K562 (cell line): ENCODE measurements at regions not wholly inside any gene's neighbourhood (a gene's known extent, or its start where the extent isn't known, plus 50 kb on each side); places are given as distances from the start of the nearest gene placed in this dataset.

Source experiments
- CHD1 ChIP-seq: fragments of 200-600 bp; sonication (generic); IDR thresholded peaks from one replicate; pipeline ENCODE4 v1.6.1; 2012; ENCODE audit warnings: mild to moderate bottlenecking, moderate library complexity, low read length, inconsistent platforms
- GABPB2 ChIP-seq: fragments of 250-450 bp; sonication (Bioruptor Pico); conservative IDR thresholded peaks from 2 replicates; pipeline ENCODE4 v1.5.1; 2021; ENCODE audit warnings: mild to moderate bottlenecking
- HDGF ChIP-seq: fragments of 450-650 bp; IDR thresholded peaks from 2 replicates; pipeline ENCODE4 v1.6.1; 2016
- HNRNPLL ChIP-seq: fragments of 200-400 bp; formaldehyde crosslinking; IDR thresholded peaks from 2 replicates; pipeline ENCODE4 v1.6.1; 2017; ENCODE audit warnings: low read length, low read depth, mild to moderate bottlenecking; ENCODE audit not compliant: poor library complexity, severe bottlenecking
- KDM5B ChIP-seq: fragments of 200-600 bp; sonication (generic); IDR thresholded peaks from 2 replicates; pipeline ENCODE4 v1.6.1; 2012; ENCODE audit warnings: low read depth, mild to moderate bottlenecking, moderate library complexity, low read length, control low read depth, inconsistent platforms; ENCODE audit not compliant: insufficient replicate concordance
- RB1 ChIP-seq: fragments of 450-650 bp; IDR thresholded peaks from 2 replicates; pipeline ENCODE4 v1.6.1; 2017; ENCODE audit warnings: low read depth, mild to moderate bottlenecking
- SMARCE1 ChIP-seq: fragments of 450-650 bp; IDR thresholded peaks from 2 replicates; pipeline ENCODE4 v1.7.1; 2016; ENCODE audit warnings: mild to moderate bottlenecking
- TRIM28 ChIP-seq: fragments of 450-650 bp; IDR thresholded peaks from 2 replicates; pipeline ENCODE4 v1.6.1; 2017
- ZNF354B ChIP-seq: fragments of 250-450 bp; sonication (Bioruptor Pico); IDR thresholded peaks from 2 replicates; pipeline ENCODE4 v1.4.0; 2020
- TF ChIP-seq, protein P1 (sequence below): fragments of 200-800 bp; sonication (Bioruptor generic); IDR thresholded peaks from 2 replicates; pipeline ENCODE4 v1.6.1; 2016; ENCODE audit warnings: missing genetic modification characterization, missing compliant biosample characterization

DNA sequence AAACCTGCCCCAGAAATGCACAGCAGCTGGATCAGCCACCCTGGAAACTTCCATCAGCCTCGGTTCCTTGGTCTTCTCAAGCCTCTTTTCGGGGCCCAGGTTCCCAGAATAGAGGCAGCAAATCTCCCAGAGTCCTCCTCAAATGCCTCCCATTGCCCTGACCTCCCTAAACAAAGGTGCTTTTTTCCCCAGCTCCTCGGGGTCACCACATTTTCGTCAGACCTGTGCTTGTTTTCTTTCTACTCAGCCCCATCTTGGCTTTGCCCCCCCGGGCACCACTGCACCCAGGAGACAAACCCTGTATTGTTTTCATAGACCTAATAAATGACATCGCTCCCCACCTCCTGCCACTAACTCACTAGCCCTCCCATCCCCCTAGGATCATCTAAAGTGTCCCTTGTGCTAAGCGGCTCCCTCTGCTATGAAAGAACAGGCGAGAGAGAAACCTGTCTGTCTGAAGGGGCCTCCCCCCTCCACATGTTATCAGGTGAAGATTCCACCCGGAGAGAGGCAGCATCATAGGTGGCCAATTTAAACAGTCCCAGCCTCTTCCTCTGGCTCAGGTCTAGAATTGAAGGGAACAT lies 451.1 kb downstream of the SOX9 start (continued):
- no peak for TF ChIP-seq RB1
- no peak for TF ChIP-seq HDGF
- no peak for TF ChIP-seq ZNF354B (CRISPR knock-in tag)
- no peak for TF ChIP-seq TRIM28
- no peak for TF ChIP-seq GABPB2 (CRISPR knock-in tag)
- TF ChIP-seq HNRNPLL = no peak
- TF ChIP-seq SMARCE1 = no peak
- TF ChIP-seq KDM5B = no peak
- TF ChIP-seq CHD1 = no peak
- TF ChIP-seq, protein P1, sequence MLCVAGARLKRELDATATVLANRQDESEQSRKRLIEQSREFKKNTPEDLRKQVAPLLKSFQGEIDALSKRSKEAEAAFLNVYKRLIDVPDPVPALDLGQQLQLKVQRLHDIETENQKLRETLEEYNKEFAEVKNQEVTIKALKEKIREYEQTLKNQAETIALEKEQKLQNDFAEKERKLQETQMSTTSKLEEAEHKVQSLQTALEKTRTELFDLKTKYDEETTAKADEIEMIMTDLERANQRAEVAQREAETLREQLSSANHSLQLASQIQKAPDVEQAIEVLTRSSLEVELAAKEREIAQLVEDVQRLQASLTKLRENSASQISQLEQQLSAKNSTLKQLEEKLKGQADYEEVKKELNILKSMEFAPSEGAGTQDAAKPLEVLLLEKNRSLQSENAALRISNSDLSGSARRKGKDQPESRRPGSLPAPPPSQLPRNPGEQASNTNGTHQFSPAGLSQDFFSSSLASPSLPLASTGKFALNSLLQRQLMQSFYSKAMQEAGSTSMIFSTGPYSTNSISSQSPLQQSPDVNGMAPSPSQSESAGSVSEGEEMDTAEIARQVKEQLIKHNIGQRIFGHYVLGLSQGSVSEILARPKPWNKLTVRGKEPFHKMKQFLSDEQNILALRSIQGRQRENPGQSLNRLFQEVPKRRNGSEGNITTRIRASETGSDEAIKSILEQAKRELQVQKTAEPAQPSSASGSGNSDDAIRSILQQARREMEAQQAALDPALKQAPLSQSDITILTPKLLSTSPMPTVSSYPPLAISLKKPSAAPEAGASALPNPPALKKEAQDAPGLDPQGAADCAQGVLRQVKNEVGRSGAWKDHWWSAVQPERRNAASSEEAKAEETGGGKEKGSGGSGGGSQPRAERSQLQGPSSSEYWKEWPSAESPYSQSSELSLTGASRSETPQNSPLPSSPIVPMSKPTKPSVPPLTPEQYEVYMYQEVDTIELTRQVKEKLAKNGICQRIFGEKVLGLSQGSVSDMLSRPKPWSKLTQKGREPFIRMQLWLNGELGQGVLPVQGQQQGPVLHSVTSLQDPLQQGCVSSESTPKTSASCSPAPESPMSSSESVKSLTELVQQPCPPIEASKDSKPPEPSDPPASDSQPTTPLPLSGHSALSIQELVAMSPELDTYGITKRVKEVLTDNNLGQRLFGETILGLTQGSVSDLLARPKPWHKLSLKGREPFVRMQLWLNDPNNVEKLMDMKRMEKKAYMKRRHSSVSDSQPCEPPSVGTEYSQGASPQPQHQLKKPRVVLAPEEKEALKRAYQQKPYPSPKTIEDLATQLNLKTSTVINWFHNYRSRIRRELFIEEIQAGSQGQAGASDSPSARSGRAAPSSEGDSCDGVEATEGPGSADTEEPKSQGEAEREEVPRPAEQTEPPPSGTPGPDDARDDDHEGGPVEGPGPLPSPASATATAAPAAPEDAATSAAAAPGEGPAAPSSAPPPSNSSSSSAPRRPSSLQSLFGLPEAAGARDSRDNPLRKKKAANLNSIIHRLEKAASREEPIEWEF (CRISPR knock-in tag) = no peak
